HepG2 (cell line): ENCODE measurements at regions not wholly inside any gene's neighbourhood (a gene's known extent, or its start where the extent isn't known, plus 50 kb on each side); places are given as distances from the start of the nearest gene placed in this dataset.

Experiments used
- ATAC-seq: fragments of 200-7000 bp; cut with Tn5 transposase; 3 replicates; pipeline ENCODE4 v1.9.1; 2020; ENCODE audit warnings: mild to moderate bottlenecking, moderate library complexity
- BruUV-seq: library from RNA; stranded (reverse); fragments of 400-500 nt; replicated peaks from 2 replicates; lab custom pipeline; 2021; lab: Mats Ljungman, UMichigan
- CTCF ChIA-PET: fragments of 300-600 bp; formaldehyde crosslinking; extraction: SDS; loops from one replicate; lab custom pipeline; 2021; ENCODE audit warnings: low total read pairs, inconsistent platforms, low intra/inter-chr PET ratio; lab: Yijun Ruan, JAX
- POLR2A ChIA-PET: fragments of 350-600 bp; sonication (Branson Sonifier 250); formaldehyde crosslinking; loops from one replicate; lab custom pipeline; 2020; ENCODE audit warnings: antibody characterized with exemption, inconsistent platforms; lab: Yijun Ruan, JAX
- DNase-seq: peaks from one replicate; pipeline ENCODE4 v3.0.0-alpha.2; 2015; ENCODE audit warnings: low spot score
- FAIRE-seq: peaks from 3 replicates; lab custom pipeline; 2011; peaks lifted over from hg19 to GRCh38; lab: Jason Lieb, UNC
- H2AFZ ChIP-seq: one replicate; pipeline ENCODE4 v1.6.1; 2011; ENCODE audit warnings: low read length, inconsistent platforms
- H3K27ac ChIP-seq: fragments of 300-600 bp; 3 replicates; pipeline ENCODE4 v1.8.0; 2011; ENCODE audit warnings: mixed run types, mild to moderate bottlenecking, mixed read lengths, low read length, inconsistent platforms; ENCODE audit not compliant: insufficient read depth; ENCODE audit errors: extremely low read length
- H3K27me3 ChIP-seq, 2 experiments: fragments of 200-600 bp in 1 of 2; 2 replicates in 1 of 2; 3 replicates in 1 of 2; pipeline versions ENCODE4 v1.6.0 to v1.8.0; 2011; ENCODE audit warnings: low read length in 2 of 2, mild to moderate bottlenecking in 2 of 2, moderate library complexity in 2 of 2, inconsistent platforms in 1 of 2; ENCODE audit not compliant: insufficient read depth in 2 of 2, control insufficient read depth in 1 of 2
- H3K36me3 ChIP-seq, 2 experiments: fragments of 200-600 bp in 1 of 2; replicated peaks in 1 of 2; 2 replicates in 1 of 2; 3 replicates in 1 of 2; pipeline versions ENCODE4 v1.5.1 to v1.8.0; 2011; ENCODE audit warnings: low read length in 2 of 2, inconsistent platforms in 1 of 2; ENCODE audit not compliant: insufficient read depth in 2 of 2, control insufficient read depth in 1 of 2
- H3K4me1 ChIP-seq: 2 replicates; pipeline ENCODE4 v1.5.1; 2012; ENCODE audit warnings: low read length, inconsistent platforms; ENCODE audit not compliant: insufficient read depth
- H3K4me2 ChIP-seq: 2 replicates; pipeline ENCODE4 v1.6.0; 2011; ENCODE audit warnings: low read depth, low read length, inconsistent platforms
- H3K4me3 ChIP-seq, 3 experiments: fragments of 200-600 bp in 1 of 3; sonication (generic), shearing (Covaris generic) in 1 of 3; replicated peaks in 1 of 3; 2 replicates each; pipeline ENCODE4 v1.5.1; 2011 to 2016; ENCODE audit warnings: low read length in 3 of 3, inconsistent platforms in 2 of 3, low read depth in 2 of 3, mild to moderate bottlenecking in 2 of 3, control low read depth in 1 of 3, mixed read lengths in 1 of 3; ENCODE audit not compliant: insufficient read depth in 1 of 3
- H3K79me2 ChIP-seq: one replicate; pipeline ENCODE4 v1.6.1; 2011; ENCODE audit warnings: low read length, inconsistent platforms; ENCODE audit not compliant: insufficient read depth
- H3K9ac ChIP-seq: 2 replicates; pipeline ENCODE4 v1.6.0; 2011; ENCODE audit warnings: mild to moderate bottlenecking, low read depth, low read length, inconsistent platforms; ENCODE audit not compliant: insufficient read depth
- H3K9me3 ChIP-seq: 2 replicates; pipeline ENCODE4 v1.5.1; 2012; ENCODE audit warnings: mild to moderate bottlenecking, low read length
- H4K20me1 ChIP-seq: 2 replicates; pipeline ENCODE4 v1.6.0; 2011; ENCODE audit warnings: inconsistent platforms, mild to moderate bottlenecking, low read length, moderate library complexity; ENCODE audit not compliant: insufficient read depth
- ETS1 ChIP-seq: sonication (generic); formaldehyde crosslinking; IDR thresholded peaks from 2 replicates; pipeline ENCODE4 v1.4.0; 2020; ENCODE audit warnings: missing genetic modification reagents
- FLYWCH1 ChIP-seq: sonication (generic); formaldehyde crosslinking; IDR thresholded peaks from 2 replicates; pipeline ENCODE4 v1.8.1; 2023; ENCODE audit warnings: mild to moderate bottlenecking, missing genetic modification reagents
- HIVEP1 ChIP-seq: sonication (generic); formaldehyde crosslinking; IDR thresholded peaks from 2 replicates; pipeline ENCODE4 v1.4.0; 2020; ENCODE audit warnings: mild to moderate bottlenecking, missing genetic modification reagents
- JUND ChIP-seq: sonication (generic); formaldehyde crosslinking; IDR thresholded peaks from 2 replicates; pipeline ENCODE4 v1.8.0; 2022; ENCODE audit warnings: mild to moderate bottlenecking, missing genetic modification reagents
- MIXL1 ChIP-seq: IDR thresholded peaks from 2 replicates; pipeline ENCODE4 v1.6.1; 2016
- MTF2 ChIP-seq: sonication (generic); formaldehyde crosslinking; IDR thresholded peaks from 2 replicates; pipeline ENCODE4 v1.5.0; 2020; ENCODE audit warnings: missing genetic modification reagents, borderline replicate concordance
- NAIF1 ChIP-seq: sonication (generic); formaldehyde crosslinking; IDR thresholded peaks from 2 replicates; pipeline ENCODE4 v1.5.0; 2020; ENCODE audit warnings: mild to moderate bottlenecking, missing genetic modification reagents, borderline replicate concordance
- NFE2 ChIP-seq: sonication (generic); formaldehyde crosslinking; IDR thresholded peaks from 2 replicates; pipeline ENCODE4 v1.4.0; 2020; ENCODE audit warnings: missing genetic modification reagents
- ZBTB46 ChIP-seq: sonication (generic); formaldehyde crosslinking; IDR thresholded peaks from 2 replicates; pipeline ENCODE4 v1.4.0; 2020; ENCODE audit warnings: mild to moderate bottlenecking, missing genetic modification reagents, borderline replicate concordance
- ZC3H13 ChIP-seq: sonication (generic); formaldehyde crosslinking; IDR thresholded peaks from 2 replicates; pipeline ENCODE4 v1.8.1; 2023; ENCODE audit warnings: mild to moderate bottlenecking, missing genetic modification reagents, moderate library complexity
- ZNF232 ChIP-seq: sonication (generic); formaldehyde crosslinking; IDR thresholded peaks from 2 replicates; pipeline ENCODE4 v1.4.0; 2020; ENCODE audit warnings: missing genetic modification reagents, borderline replicate concordance
- ZNF350 ChIP-seq: sonication (generic); formaldehyde crosslinking; IDR thresholded peaks from 2 replicates; pipeline ENCODE4 v1.4.0; 2020; ENCODE audit warnings: mild to moderate bottlenecking, low read depth, missing genetic modification reagents, borderline replicate concordance
- ZNF703 ChIP-seq: sonication (generic); formaldehyde crosslinking; IDR thresholded peaks from 2 replicates; pipeline ENCODE4 v1.5.1; 2020; ENCODE audit warnings: missing genetic modification reagents, mild to moderate bottlenecking, moderate library complexity, borderline replicate concordance
- WGBS: methylation state at CpG from one replicate; pipeline ENCODE4 v1.1.6; 2017; ENCODE audit warnings: low lambda C conversion rate; 5-methylcytosine and 5-hydroxymethylcytosine counted together
- in situ Hi-C: cut with HindIII; loops from 2 replicates; pipeline ENCODE4 v1.10.0; 2017; ENCODE audit warnings: low pct_unique_long_range_greater_than_20kb; ENCODE audit not compliant: extremely low pct_ligation_motif_present
- intact Hi-C: fragments of 100-400 bp; cut with micrococcal nuclease; formaldehyde crosslinking; loops from one replicate; pipeline ENCODE4 v1.10.0; 2022; ENCODE audit not compliant: unreplicated experiment
- TF ChIP-seq, protein P1 (sequence below): sonication (generic); formaldehyde crosslinking; conservative IDR thresholded peaks from 2 replicates; pipeline ENCODE4 v1.4.0; 2020; ENCODE audit warnings: missing genetic modification reagents
- TF ChIP-seq, protein P2 (sequence below): fragments of 450-650 bp; IDR thresholded peaks from 2 replicates; pipeline ENCODE4 v1.6.1; 2016
- TF ChIP-seq, protein P3 (sequence below): sonication (generic); formaldehyde crosslinking; IDR thresholded peaks from 2 replicates; pipeline ENCODE4 v1.5.0; 2020; ENCODE audit warnings: mild to moderate bottlenecking, low read depth, missing genetic modification reagents, borderline replicate concordance

DNA sequence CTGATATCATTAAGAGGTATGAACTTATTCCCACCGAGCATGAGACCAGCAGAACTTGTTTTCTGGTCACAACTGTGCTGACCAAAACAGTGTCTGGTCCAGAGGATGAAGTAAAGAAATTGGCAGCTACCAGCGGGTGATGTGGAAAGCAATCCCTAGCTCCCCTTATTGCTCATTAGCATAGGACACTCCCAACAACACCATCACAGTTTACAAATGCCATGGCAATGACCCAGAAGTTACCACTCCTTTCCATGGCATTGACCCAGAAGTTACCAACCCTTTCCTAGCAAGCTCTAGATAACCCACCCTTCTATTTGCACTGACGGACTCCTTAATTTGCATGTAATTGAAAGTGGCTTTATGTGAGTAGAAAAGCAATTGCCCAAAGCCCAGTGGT is 1856.1 kb downstream of the OLFM4 start (continued):
- no peak for TF ChIP-seq ETS1 (CRISPR knock-in tag)
- TF ChIP-seq, protein P1, sequence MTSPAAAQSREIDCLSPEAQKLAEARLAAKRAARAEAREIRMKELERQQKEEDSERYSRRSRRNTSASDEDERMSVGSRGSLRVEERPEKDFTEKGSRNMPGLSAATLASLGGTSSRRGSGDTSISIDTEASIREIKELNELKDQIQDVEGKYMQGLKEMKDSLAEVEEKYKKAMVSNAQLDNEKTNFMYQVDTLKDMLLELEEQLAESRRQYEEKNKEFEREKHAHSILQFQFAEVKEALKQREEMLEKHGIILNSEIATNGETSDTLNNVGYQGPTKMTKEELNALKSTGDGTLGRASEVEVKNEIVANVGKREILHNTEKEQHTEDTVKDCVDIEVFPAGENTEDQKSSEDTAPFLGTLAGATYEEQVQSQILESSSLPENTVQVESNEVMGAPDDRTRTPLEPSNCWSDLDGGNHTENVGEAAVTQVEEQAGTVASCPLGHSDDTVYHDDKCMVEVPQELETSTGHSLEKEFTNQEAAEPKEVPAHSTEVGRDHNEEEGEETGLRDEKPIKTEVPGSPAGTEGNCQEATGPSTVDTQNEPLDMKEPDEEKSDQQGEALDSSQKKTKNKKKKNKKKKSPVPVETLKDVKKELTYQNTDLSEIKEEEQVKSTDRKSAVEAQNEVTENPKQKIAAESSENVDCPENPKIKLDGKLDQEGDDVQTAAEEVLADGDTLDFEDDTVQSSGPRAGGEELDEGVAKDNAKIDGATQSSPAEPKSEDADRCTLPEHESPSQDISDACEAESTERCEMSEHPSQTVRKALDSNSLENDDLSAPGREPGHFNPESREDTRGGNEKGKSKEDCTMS: no peak
- TF ChIP-seq ZNF703 (CRISPR knock-in tag): no peak
- TF ChIP-seq FLYWCH1 (CRISPR knock-in tag): no peak
- no peak for TF ChIP-seq MTF2 (CRISPR knock-in tag)

DNA sequence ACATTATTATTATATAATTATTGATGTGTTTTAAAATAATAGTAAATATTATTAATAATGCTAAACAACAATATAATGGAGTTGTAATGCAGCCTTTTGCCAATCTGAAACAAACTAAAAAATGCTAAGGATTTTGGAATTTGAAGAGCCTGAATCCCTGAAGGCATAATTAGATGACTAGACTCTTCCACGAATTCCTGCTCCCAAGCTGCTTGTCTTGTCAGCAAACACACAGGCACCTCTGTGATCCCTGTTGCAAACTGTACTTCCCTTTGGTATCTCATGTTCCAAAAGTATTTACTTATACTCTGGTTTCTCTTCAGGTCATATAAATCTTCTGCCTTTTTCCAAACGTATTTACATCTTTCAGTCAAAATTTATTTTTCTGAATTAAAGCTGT is 1862.4 kb downstream of the OLFM4 start:
- no peak overlapping the region for H3K4me3 ChIP-seq
- ChIA-PET CTCF (no interaction called here), POLR2A (no interaction called here)
- no peaks in the 10 kb centered on the region for H3K36me3 ChIP-seq
- peaks cover 62% of the 10 kb centered on the region for H3K9me3 ChIP-seq
- H3K27ac ChIP-seq: no peak overlapping the region
- no peak for DNase-seq
- H3K4me1 ChIP-seq: no peaks in the 10 kb centered on the region
- H3K27me3 ChIP-seq: no peaks in the 10 kb centered on the region
- no peak overlapping the region for H3K9ac ChIP-seq
- FAIRE-seq: no peak
- intact Hi-C loops: no loop called here
- H2AFZ ChIP-seq: no peak overlapping the region
- in situ Hi-C loops: no loop called here
- H3K4me2 ChIP-seq: no peak overlapping the region
- BruUV-seq: no TSS peak
- H4K20me1 ChIP-seq: no peaks in the 10 kb centered on the region
- 2% methylated on average over 2 of the region's 2 CpGs for WGBS
- H3K79me2 ChIP-seq: no peaks in the 10 kb centered on the region
- ATAC-seq: no peak
- TF ChIP-seq JUND (CRISPR knock-in tag): no peak
- no peak for TF ChIP-seq ZC3H13 (CRISPR knock-in tag)
- TF ChIP-seq, protein P2, sequence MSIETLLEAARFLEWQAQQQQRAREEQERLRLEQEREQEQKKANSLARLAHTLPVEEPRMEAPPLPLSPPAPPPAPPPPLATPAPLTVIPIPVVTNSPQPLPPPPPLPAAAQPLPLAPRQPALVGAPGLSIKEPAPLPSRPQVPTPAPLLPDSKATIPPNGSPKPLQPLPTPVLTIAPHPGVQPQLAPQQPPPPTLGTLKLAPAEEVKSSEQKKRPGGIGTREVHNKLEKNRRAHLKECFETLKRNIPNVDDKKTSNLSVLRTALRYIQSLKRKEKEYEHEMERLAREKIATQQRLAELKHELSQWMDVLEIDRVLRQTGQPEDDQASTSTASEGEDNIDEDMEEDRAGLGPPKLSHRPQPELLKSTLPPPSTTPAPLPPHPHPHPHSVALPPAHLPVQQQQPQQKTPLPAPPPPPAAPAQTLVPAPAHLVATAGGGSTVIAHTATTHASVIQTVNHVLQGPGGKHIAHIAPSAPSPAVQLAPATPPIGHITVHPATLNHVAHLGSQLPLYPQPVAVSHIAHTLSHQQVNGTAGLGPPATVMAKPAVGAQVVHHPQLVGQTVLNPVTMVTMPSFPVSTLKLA: no peak
- TF ChIP-seq NFE2 (CRISPR knock-in tag): no peak
- no peak for TF ChIP-seq NAIF1 (CRISPR knock-in tag)
- TF ChIP-seq, protein P3, sequence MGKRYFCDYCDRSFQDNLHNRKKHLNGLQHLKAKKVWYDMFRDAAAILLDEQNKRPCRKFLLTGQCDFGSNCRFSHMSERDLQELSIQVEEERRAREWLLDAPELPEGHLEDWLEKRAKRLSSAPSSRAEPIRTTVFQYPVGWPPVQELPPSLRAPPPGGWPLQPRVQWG (CRISPR knock-in tag): no peak
- TF ChIP-seq ZBTB46 (CRISPR knock-in tag): no peak
- TF ChIP-seq ZNF232: no peak
- TF ChIP-seq ZNF350 (CRISPR knock-in tag): no peak
- no peak for TF ChIP-seq MIXL1
- TF ChIP-seq HIVEP1 (CRISPR knock-in tag): no peak
